Epithelial cell of esophagus (primary cell): ENCODE measurements at regions not wholly inside any gene's neighbourhood (a gene's known extent, or its start where the extent isn't known, plus 50 kb on each side); places are given as distances from the start of the nearest gene placed in this dataset.

Experiments
- DNase-seq: peaks from one replicate; pipeline ENCODE4 v3.0.0; 2010; ENCODE audit warnings: low read depth
- H3K4me3 ChIP-seq: 2 replicates; pipeline ENCODE4 v1.5.1; 2011; ENCODE audit warnings: mild to moderate bottlenecking, low read length, control low read depth
- TF ChIP-seq, protein P1 (sequence below): IDR thresholded peaks from 2 replicates; pipeline ENCODE4 v1.5.1; 2011; ENCODE audit warnings: low read depth, mild to moderate bottlenecking, low read length, control low read depth, inconsistent platforms; ENCODE audit not compliant: insufficient read depth; ENCODE audit errors: missing control alignments

DNA sequence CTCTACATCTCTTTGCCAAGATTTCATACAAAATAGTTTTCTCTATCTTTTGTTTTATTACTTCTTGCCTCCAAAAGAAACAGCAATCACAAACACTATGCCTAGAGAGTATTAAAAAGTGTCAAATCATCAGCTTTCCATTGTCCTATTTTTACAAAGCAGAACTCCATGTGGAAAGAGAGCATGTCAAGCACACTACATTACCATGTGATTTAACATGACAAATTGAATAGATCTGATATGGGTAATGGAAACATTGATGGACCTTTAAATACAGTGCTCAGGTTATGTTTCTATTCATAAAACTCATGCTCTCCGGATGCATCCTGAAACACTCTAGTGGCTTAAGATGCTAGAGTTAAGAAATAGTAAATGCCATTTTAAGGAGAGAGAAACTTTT lies 791.4 kb upstream of the CTNND2 start:
- no peak for DNase-seq
- H3K4me3 ChIP-seq = no peak overlapping the region
- TF ChIP-seq, protein P1, sequence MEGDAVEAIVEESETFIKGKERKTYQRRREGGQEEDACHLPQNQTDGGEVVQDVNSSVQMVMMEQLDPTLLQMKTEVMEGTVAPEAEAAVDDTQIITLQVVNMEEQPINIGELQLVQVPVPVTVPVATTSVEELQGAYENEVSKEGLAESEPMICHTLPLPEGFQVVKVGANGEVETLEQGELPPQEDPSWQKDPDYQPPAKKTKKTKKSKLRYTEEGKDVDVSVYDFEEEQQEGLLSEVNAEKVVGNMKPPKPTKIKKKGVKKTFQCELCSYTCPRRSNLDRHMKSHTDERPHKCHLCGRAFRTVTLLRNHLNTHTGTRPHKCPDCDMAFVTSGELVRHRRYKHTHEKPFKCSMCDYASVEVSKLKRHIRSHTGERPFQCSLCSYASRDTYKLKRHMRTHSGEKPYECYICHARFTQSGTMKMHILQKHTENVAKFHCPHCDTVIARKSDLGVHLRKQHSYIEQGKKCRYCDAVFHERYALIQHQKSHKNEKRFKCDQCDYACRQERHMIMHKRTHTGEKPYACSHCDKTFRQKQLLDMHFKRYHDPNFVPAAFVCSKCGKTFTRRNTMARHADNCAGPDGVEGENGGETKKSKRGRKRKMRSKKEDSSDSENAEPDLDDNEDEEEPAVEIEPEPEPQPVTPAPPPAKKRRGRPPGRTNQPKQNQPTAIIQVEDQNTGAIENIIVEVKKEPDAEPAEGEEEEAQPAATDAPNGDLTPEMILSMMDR = no peak

DNA sequence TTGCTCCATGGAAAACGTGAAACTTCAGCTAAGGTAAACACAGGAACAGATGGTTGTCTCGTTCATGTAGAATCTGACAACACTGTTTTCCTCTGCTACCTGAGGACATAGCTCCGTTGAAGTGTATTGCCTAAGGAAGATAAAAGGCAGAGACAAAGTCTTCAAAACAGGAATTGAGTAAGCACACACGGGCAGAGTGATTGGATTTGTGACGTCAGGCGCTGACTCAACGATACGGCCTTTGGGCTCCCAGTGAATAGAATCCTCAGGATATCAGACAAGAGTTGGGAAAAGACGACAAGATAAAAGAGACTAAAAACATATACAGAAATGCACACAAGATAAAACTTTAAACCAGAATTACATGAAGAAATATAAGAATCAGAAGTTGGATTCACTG lies 787.1 kb upstream of the CTNND2 start:
- TF ChIP-seq, protein P1 = no peak
- H3K4me3 ChIP-seq = no peak overlapping the region

GRCh38 chr5:12690361-12690760 lies 786.1 kb upstream of the CTNND2 start:
- H3K4me3 ChIP-seq = no peak overlapping the region
- TF ChIP-seq, protein P1 = no peak
- DNase-seq = no peak

More for the DNA sequence above, 787.1 kb upstream of the CTNND2 start:
- DNase-seq = peak; percentile 37

DNA sequence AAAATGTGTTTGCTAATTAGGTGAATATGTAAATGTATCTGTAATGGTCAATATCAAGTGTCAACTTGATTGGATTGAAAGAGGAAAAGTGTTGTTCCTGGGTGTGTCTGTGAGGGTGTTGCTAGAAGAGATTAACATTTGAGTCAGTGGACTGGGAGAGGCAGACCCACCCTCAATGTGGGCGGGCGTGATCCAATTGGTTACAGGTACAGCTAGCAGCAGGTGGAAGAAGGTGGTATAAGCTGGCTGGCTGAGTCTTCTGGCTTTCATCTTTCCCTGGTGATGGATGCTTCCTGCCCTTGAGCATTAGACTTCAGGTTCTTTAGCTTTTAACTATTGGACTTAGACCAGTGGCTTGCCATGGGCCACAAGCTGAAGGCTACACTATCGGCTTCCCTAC lies 779.0 kb upstream of the CTNND2 start:
- H3K4me3 ChIP-seq = no peak overlapping the region
- TF ChIP-seq, protein P1 = no peak
- DNase-seq = peak; percentile 10

GRCh38 chr5:12679731-12680130 lies 775.5 kb upstream of the CTNND2 start:
- no peak for DNase-seq
- TF ChIP-seq, protein P1 = no peak
- no peak overlapping the region for H3K4me3 ChIP-seq

GRCh38 chr5:12675959-12676358 lies 771.7 kb upstream of the CTNND2 start:
- no peak overlapping the region for H3K4me3 ChIP-seq
- TF ChIP-seq, protein P1 = no peak
- no peak for DNase-seq

DNA sequence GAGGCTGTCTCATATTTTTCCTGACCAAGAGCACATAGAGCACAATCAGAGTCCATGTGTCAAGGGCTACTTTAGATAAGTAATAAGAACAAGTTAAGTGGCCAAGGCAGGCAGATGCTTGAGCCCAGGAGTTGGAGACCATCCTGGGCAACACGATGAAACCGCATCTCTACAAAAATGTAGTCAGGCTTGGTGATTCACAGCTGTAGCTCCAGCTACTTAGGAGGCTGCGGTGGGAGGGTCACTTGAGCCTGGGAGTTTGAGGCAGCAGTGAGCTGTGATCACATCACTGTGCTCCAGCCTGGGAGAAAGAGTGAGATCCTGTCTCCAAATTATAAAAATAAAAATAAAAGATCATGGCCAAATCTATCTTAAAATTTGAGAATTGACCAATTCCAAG lies 767.9 kb upstream of the CTNND2 start:
- DNase-seq = peak; percentile 3
- H3K4me3 ChIP-seq = no peak overlapping the region
- TF ChIP-seq, protein P1 = no peak
